Fibroblast of lung (primary cell): ENCODE measurements at regions not wholly inside any gene's neighbourhood (a gene's known extent, or its start where the extent isn't known, plus 50 kb on each side); places are given as distances from the start of the nearest gene placed in this dataset.

Source experiments
- DNase-seq, 2 donors: peaks; one replicate each; pipeline versions ENCODE4 v3.0.0 to v3.0.0-alpha.2; 2010; ENCODE audit warnings: low read depth in 2 of 2
- H2AFZ ChIP-seq: 2 replicates; pipeline ENCODE4 v1.5.1; 2012; ENCODE audit warnings: low read length, control low read depth, inconsistent platforms
- H3K27ac ChIP-seq: 2 replicates; pipeline ENCODE4 v1.5.1; 2011; ENCODE audit warnings: low read length, control low read depth; ENCODE audit not compliant: insufficient read depth
- H3K27me3 ChIP-seq: 2 replicates; pipeline ENCODE4 v1.5.1; 2011; ENCODE audit warnings: mild to moderate bottlenecking, low read length; ENCODE audit not compliant: control insufficient read depth, insufficient read depth
- H3K36me3 ChIP-seq: 2 replicates; pipeline ENCODE4 v1.5.1; 2011; ENCODE audit warnings: low read length; ENCODE audit not compliant: control insufficient read depth, insufficient read depth
- H3K4me1 ChIP-seq: 2 replicates; pipeline ENCODE4 v1.5.1; 2011; ENCODE audit warnings: low read length; ENCODE audit not compliant: control insufficient read depth, insufficient read depth; ENCODE audit errors: extremely low read depth
- H3K4me2 ChIP-seq: 2 replicates; pipeline ENCODE4 v1.5.1; 2011; ENCODE audit warnings: low read length, control low read depth; ENCODE audit not compliant: insufficient read depth; ENCODE audit errors: extremely low read depth
- H3K4me3 ChIP-seq, 4 experiments: fragments of 200-600 bp in 1 of 4; sonication (generic) in 1 of 4; replicated peaks in 1 of 4; 2 replicates each; pipeline ENCODE4 v1.5.1; 2011 to 2016; ENCODE audit warnings: low read length in 4 of 4, low read depth in 3 of 4, mild to moderate bottlenecking in 3 of 4, control low read depth in 2 of 4, inconsistent platforms in 1 of 4, mixed read lengths in 1 of 4; ENCODE audit not compliant: insufficient read depth in 1 of 4; ENCODE audit errors: control extremely low read depth in 1 of 4
- H3K79me2 ChIP-seq: 2 replicates; pipeline ENCODE4 v1.5.1; 2012; ENCODE audit warnings: mild to moderate bottlenecking, low read length, inconsistent platforms; ENCODE audit not compliant: control insufficient read depth, insufficient read depth
- H3K9ac ChIP-seq: 2 replicates; pipeline ENCODE4 v1.5.1; 2011; ENCODE audit warnings: mild to moderate bottlenecking, low read length, control low read depth; ENCODE audit not compliant: insufficient read depth
- H3K9me3 ChIP-seq: 2 replicates; pipeline ENCODE4 v1.5.1; 2012; ENCODE audit warnings: low read depth, low read length; ENCODE audit not compliant: control insufficient read depth, insufficient read depth
- H4K20me1 ChIP-seq: 2 replicates; pipeline ENCODE4 v1.5.1; 2011; ENCODE audit warnings: low read length; ENCODE audit not compliant: control insufficient read depth, insufficient read depth; ENCODE audit errors: extremely low read depth
- CTCF ChIP-seq, 2 donors: IDR thresholded peaks in 1 of 2; conservative IDR thresholded peaks in 1 of 2; 1 replicate in 1 of 2; 2 replicates in 1 of 2; pipeline ENCODE4 v1.5.1; 2011 to 2012; ENCODE audit warnings: low read length in 2 of 2, control low read depth in 1 of 2, inconsistent platforms in 1 of 2, low read depth in 1 of 2, mild to moderate bottlenecking in 1 of 2
- EZH2 ChIP-seq: IDR thresholded peaks from 2 replicates; pipeline ENCODE4 v1.5.1; 2012; ENCODE audit warnings: low read length, control low read depth, mild to moderate bottlenecking; ENCODE audit errors: missing control alignments

DNA sequence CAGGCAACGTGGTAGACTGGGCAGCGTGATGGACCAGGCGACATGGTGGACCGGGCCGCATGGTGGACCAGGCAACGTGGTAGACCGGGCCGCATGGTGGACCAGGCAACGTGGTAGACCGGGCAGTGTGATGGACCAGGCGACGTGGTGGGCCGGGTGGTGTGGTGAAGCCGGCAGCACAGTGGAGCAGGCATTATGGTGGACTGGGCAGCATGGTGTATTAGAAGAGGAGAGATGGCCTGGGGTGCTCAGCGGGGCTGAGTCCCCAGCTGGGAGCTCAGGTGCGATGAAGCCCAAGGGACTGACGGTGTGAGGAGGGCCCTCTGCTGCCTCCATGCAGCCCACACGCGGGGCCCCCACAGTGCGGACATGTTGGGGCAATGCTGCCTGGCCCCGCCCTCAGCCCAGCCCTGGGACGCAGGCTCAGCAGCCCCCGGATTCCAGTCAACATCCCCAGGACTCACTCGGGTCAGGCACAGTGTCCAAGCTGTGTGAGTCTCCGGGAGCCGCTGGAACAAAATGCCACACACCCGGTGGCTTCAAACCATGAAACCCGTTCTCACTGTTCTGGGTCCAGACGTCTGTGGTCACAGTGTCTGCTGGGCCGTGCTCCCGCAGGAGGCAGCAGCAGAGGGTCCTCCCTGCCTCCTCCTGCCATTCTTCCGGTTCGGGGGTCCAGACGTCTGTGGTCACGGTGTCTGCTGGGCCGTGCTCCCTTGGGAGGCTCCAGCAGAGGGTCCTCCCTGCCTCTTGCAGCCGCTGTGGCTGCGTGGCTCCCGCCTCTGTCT, 1084.9 kb downstream of the BRD1 start:
- TF ChIP-seq CTCF (conservative IDR thresholded peaks at IDR 0.05 in 1 of 2, IDR thresholded peaks at IDR 0.05 in 1 of 2; ENCODE audit: low read depth in 1 of 2, low read length in 2 of 2) (no peak), EZH2 (no peak)
- no peaks in the 10 kb centered on the region for H4K20me1 ChIP-seq
- H3K79me2 ChIP-seq: no peaks in the 10 kb centered on the region
- no peak for DNase-seq
- H2AFZ ChIP-seq: no peak overlapping the region
- H3K9me3 ChIP-seq: no peaks in the 10 kb centered on the region
- no peaks in the 10 kb centered on the region for H3K27me3 ChIP-seq
- H3K9ac ChIP-seq: no peak overlapping the region
- H3K4me2 ChIP-seq: no peak overlapping the region
- no peaks in the 10 kb centered on the region for H3K4me1 ChIP-seq
- H3K36me3 ChIP-seq: no peaks in the 10 kb centered on the region
- H3K4me3 ChIP-seq: no peak overlapping the region
- no peak overlapping the region for H3K27ac ChIP-seq

DNA sequence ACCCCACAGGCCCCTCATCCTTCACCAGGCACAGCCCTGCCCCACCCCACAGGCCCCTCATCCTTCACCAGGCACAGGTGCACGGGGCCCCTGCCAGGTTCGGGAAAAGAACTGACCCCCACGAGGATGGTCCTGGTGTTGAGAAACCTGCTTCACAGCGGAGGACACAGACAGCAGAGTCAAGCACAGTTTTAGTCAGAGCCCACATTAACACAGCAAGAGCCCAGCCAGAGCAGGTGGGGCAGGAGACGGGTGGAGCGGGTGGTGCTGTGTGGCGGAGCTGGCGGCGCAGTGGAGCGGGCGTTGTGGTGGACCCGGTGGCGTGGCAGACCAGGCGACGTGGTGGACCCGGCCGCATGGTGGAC, 1085.5 kb downstream of the BRD1 start:
- H3K9me3 ChIP-seq: no peaks in the 10 kb centered on the region
- H3K4me1 ChIP-seq: no peaks in the 10 kb centered on the region
- H4K20me1 ChIP-seq: no peaks in the 10 kb centered on the region
- TF ChIP-seq EZH2 (no peak), CTCF (conservative IDR thresholded peaks at IDR 0.05 in 1 of 2, IDR thresholded peaks at IDR 0.05 in 1 of 2; ENCODE audit: low read depth in 1 of 2, low read length in 2 of 2) (no peak)
- H3K27ac ChIP-seq: no peak overlapping the region
- H2AFZ ChIP-seq: no peak overlapping the region
- no peak for DNase-seq
- H3K9ac ChIP-seq: no peak overlapping the region
- H3K79me2 ChIP-seq: no peaks in the 10 kb centered on the region
- no peak overlapping the region for H3K4me2 ChIP-seq
- H3K36me3 ChIP-seq: no peaks in the 10 kb centered on the region
- no peaks in the 10 kb centered on the region for H3K27me3 ChIP-seq
- H3K4me3 ChIP-seq: no peak overlapping the region

DNA sequence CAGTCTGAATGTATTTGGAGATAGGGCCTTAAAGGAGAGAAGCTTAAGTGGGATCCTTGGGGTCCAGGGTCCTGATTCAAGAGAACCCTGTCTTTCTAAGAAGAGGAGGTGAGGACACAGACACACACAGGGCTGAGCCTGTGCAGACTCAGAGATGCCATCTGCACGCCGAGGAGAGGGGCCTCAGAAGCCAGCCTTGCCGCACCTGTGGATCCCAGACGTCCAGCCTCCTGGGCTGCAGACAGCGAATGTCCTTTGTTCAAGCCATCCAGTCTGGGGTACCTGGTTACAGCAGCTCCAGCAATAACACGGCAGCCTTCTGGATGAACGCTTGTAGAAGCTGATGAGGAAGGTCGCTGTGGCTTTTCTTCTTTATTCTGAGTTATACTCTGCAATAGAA, 1086.1 kb downstream of the BRD1 start:
- no peak for DNase-seq
- H3K36me3 ChIP-seq: no peaks in the 10 kb centered on the region
- no peaks in the 10 kb centered on the region for H3K79me2 ChIP-seq
- no peak overlapping the region for H3K9ac ChIP-seq
- H3K4me1 ChIP-seq: no peaks in the 10 kb centered on the region
- H3K9me3 ChIP-seq: no peaks in the 10 kb centered on the region
- no peak overlapping the region for H3K4me2 ChIP-seq
- no peak overlapping the region for H2AFZ ChIP-seq
- no peak overlapping the region for H3K4me3 ChIP-seq
- H3K27me3 ChIP-seq: no peaks in the 10 kb centered on the region
- no peaks in the 10 kb centered on the region for H4K20me1 ChIP-seq
- H3K27ac ChIP-seq: no peak overlapping the region
- TF ChIP-seq CTCF (conservative IDR thresholded peaks at IDR 0.05 in 1 of 2, IDR thresholded peaks at IDR 0.05 in 1 of 2; ENCODE audit: low read depth in 1 of 2, low read length in 2 of 2): no peak
- TF ChIP-seq EZH2: no peak
